ENCODE measurements at regions not wholly inside any gene's neighbourhood (a gene's known extent, or its start where the extent isn't known, plus 50 kb on each side); places are given as distances from the start of the nearest gene placed in this dataset.

DNA sequence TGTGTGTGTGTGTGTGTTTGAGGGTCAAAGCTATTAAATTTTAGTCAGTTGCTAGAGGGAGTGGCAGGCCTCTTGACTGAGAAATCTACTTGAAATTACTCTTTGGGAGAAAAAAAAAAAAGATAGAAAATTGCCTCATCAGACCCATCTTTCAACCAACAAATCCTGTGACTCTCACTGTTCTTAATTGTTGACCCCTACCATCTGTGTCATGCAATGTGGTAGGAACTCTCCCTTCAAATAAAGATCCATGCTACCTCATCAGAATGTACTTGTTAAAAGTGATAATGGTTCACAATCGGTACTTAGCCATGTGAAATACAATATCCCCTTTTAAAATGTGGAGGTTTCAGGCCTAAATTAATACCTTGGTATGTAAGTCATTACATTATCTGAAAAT lies 670.8 kb upstream of the FANCL start:
- no peak overlapping the region for H3K4me3 ChIP-seq (ENCODE audit: low read length)
- H3K4me1 ChIP-seq (ENCODE audit: low read length), result no peaks in the 10 kb centered on the region
- no peaks in the 10 kb centered on the region for H3K79me2 ChIP-seq (ENCODE audit: low read length)
- no peaks in the 10 kb centered on the region for H3K9me3 ChIP-seq (ENCODE audit: insufficient read depth, low read length)
- no peaks in the 10 kb centered on the region for H3K36me3 ChIP-seq (replicated peaks; ENCODE audit: low read depth, low read length)
- H3K9ac ChIP-seq (ENCODE audit: low read length), result no peak overlapping the region
- H4K20me1 ChIP-seq (ENCODE audit: insufficient read depth, low read length), result no peaks in the 10 kb centered on the region
- TF ChIP-seq EZH2phosphoT487 (IDR thresholded peaks at IDR 0.05; ENCODE audit: low read depth), result no peak
- TF ChIP-seq, protein P1, sequence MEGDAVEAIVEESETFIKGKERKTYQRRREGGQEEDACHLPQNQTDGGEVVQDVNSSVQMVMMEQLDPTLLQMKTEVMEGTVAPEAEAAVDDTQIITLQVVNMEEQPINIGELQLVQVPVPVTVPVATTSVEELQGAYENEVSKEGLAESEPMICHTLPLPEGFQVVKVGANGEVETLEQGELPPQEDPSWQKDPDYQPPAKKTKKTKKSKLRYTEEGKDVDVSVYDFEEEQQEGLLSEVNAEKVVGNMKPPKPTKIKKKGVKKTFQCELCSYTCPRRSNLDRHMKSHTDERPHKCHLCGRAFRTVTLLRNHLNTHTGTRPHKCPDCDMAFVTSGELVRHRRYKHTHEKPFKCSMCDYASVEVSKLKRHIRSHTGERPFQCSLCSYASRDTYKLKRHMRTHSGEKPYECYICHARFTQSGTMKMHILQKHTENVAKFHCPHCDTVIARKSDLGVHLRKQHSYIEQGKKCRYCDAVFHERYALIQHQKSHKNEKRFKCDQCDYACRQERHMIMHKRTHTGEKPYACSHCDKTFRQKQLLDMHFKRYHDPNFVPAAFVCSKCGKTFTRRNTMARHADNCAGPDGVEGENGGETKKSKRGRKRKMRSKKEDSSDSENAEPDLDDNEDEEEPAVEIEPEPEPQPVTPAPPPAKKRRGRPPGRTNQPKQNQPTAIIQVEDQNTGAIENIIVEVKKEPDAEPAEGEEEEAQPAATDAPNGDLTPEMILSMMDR (IDR thresholded peaks at IDR 0.05; ENCODE audit: low read depth, low read length), result no peak
- H3K27ac ChIP-seq (ENCODE audit: low read length), result no peak overlapping the region
- H2AFZ ChIP-seq (ENCODE audit: low read depth, low read length), result no peak overlapping the region
- no peak overlapping the region for H3K4me2 ChIP-seq (ENCODE audit: low read length)
- H3K27me3 ChIP-seq (ENCODE audit: low read depth, low read length), result no peaks in the 10 kb centered on the region

DNA sequence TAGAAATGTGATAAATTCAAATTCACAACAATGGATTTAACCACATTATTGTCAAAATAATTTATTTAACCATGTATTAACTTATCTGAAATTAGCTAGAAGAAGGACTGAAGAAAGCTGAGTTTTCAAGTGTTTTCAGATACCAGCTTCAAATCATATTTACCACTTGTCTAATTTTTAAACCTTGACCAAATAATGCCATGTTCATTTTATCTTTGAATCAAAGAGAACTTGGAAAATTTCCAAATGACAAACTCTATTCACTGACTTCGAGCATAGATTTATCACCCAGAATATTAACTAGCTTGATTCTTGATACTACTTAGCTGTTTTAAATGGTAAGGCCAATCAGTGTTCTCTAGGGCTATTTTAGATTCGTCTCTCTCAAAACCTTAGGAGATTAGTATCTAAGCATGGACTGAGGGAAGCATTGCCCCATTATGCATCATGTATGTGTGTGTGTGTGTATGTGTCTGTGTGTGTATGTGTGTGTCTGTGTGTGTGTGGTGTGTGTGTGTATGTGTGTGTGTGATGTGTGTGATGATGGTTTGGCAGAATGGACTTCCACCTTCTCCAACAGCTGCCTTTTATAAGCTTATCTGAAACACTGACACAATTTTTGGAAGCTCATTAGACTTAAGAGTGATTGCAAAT lies 667.5 kb upstream of the FANCL start:
- H3K27ac ChIP-seq (ENCODE audit: low read length), result no peak overlapping the region
- H3K9me3 ChIP-seq (ENCODE audit: insufficient read depth, low read length), result no peaks in the 10 kb centered on the region
- no peaks in the 10 kb centered on the region for H3K4me1 ChIP-seq (ENCODE audit: low read length)
- H4K20me1 ChIP-seq (ENCODE audit: insufficient read depth, low read length), result no peaks in the 10 kb centered on the region
- no peaks in the 10 kb centered on the region for H3K27me3 ChIP-seq (ENCODE audit: low read depth, low read length)
- no peak for TF ChIP-seq EZH2phosphoT487 (IDR thresholded peaks at IDR 0.05; ENCODE audit: low read depth)
- TF ChIP-seq, protein P1 (IDR thresholded peaks at IDR 0.05; ENCODE audit: low read depth, low read length), result no peak
- no peak overlapping the region for H3K4me2 ChIP-seq (ENCODE audit: low read length)
- H3K4me3 ChIP-seq (ENCODE audit: low read length), result no peak overlapping the region
- H3K79me2 ChIP-seq (ENCODE audit: low read length), result no peaks in the 10 kb centered on the region
- H3K36me3 ChIP-seq (replicated peaks; ENCODE audit: low read depth, low read length), result no peaks in the 10 kb centered on the region
- H3K9ac ChIP-seq (ENCODE audit: low read length), result no peak overlapping the region
- no peak overlapping the region for H2AFZ ChIP-seq (ENCODE audit: low read depth, low read length)

DNA sequence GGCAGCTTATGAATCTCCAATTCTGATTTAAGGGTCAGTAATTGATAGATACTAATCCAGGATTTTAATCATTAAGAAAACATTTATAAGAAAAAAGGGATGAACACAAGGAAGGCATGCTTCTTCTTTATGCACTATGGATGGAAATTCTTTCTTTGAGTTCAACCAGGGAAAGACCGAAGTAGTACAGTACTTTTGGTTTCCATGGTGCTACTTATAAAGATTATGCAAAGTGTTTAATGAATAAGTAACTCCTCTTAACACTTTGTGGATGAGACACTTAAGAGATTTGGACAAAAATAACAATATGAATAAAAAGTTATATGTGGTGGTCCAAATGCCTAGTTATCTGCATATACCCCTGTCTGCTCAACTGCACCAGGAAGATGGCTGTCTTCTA lies 666.5 kb upstream of the FANCL start:
- no peaks in the 10 kb centered on the region for H4K20me1 ChIP-seq (ENCODE audit: insufficient read depth, low read length)
- H3K4me1 ChIP-seq (ENCODE audit: low read length), result no peaks in the 10 kb centered on the region
- no peak overlapping the region for H2AFZ ChIP-seq (ENCODE audit: low read depth, low read length)
- no peaks in the 10 kb centered on the region for H3K27me3 ChIP-seq (ENCODE audit: low read depth, low read length)
- no peak overlapping the region for H3K4me2 ChIP-seq (ENCODE audit: low read length)
- H3K27ac ChIP-seq (ENCODE audit: low read length), result no peak overlapping the region
- H3K79me2 ChIP-seq (ENCODE audit: low read length), result no peaks in the 10 kb centered on the region
- no peaks in the 10 kb centered on the region for H3K36me3 ChIP-seq (replicated peaks; ENCODE audit: low read depth, low read length)
- TF ChIP-seq, protein P1 (IDR thresholded peaks at IDR 0.05; ENCODE audit: low read depth, low read length), result no peak
- TF ChIP-seq EZH2phosphoT487 (IDR thresholded peaks at IDR 0.05; ENCODE audit: low read depth), result no peak
- no peak overlapping the region for H3K4me3 ChIP-seq (ENCODE audit: low read length)
- H3K9ac ChIP-seq (ENCODE audit: low read length), result no peak overlapping the region
- no peaks in the 10 kb centered on the region for H3K9me3 ChIP-seq (ENCODE audit: insufficient read depth, low read length)

DNA sequence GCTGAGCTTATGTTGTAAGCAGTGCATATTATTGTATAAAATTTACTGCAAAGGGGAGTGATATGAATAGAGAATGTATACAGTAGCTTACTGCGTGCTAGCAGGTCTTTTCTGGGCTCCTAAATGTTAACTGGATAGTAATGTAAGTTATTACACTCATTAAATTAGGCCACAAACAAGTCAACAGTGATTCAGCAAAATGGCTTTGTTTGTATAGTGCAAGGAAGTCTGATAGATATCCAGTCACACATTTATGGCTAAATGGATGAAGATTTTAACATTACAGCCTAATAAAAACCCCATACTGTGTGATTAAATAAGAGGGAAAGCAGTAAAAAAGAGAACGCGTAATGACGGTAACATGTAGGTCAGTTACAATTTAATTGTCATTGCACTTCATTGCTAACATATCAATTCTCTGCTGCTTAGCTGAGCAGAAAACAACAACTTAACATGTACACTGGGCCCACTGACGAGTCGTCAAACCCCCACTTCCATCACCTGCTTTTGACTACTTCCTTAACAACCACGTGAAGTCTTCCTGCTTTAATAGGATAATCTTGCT lies 665.0 kb upstream of the FANCL start:
- H3K79me2 ChIP-seq (ENCODE audit: low read length), result no peaks in the 10 kb centered on the region
- H3K36me3 ChIP-seq (replicated peaks; ENCODE audit: low read depth, low read length), result no peaks in the 10 kb centered on the region
- no peak overlapping the region for H3K9ac ChIP-seq (ENCODE audit: low read length)
- H2AFZ ChIP-seq (ENCODE audit: low read depth, low read length), result no peak overlapping the region
- no peaks in the 10 kb centered on the region for H3K9me3 ChIP-seq (ENCODE audit: insufficient read depth, low read length)
- TF ChIP-seq EZH2phosphoT487 (IDR thresholded peaks at IDR 0.05; ENCODE audit: low read depth), result no peak
- TF ChIP-seq, protein P1 (IDR thresholded peaks at IDR 0.05; ENCODE audit: low read depth, low read length), result no peak
- no peak overlapping the region for H3K4me3 ChIP-seq (ENCODE audit: low read length)
- H3K4me1 ChIP-seq (ENCODE audit: low read length), result no peaks in the 10 kb centered on the region
- no peak overlapping the region for H3K27ac ChIP-seq (ENCODE audit: low read length)
- H4K20me1 ChIP-seq (ENCODE audit: insufficient read depth, low read length), result no peaks in the 10 kb centered on the region
- H3K4me2 ChIP-seq (ENCODE audit: low read length), result no peak overlapping the region
- no peaks in the 10 kb centered on the region for H3K27me3 ChIP-seq (ENCODE audit: low read depth, low read length)

All from OCI-LY3 (cell line).